22Rv1 (cell line): ENCODE measurements at regions not wholly inside any gene's neighbourhood (a gene's known extent, or its start where the extent isn't known, plus 50 kb on each side); places are given as distances from the start of the nearest gene placed in this dataset.

Source experiments
- CTCF ChIP-seq: fragments of 450-650 bp; IDR thresholded peaks from 2 replicates; pipeline ENCODE4 v1.5.1; 2017; ENCODE audit warnings: mild to moderate bottlenecking
- ZFX ChIP-seq: fragments of 450-650 bp; IDR thresholded peaks from 2 replicates; pipeline ENCODE4 v1.6.1; 2017; ENCODE audit warnings: antibody characterized with exemption, borderline replicate concordance

GRCh38 chr1:118397496-118397859 lies 212.4 kb upstream of the SPAG17 start:
- TF ChIP-seq CTCF (no peak), ZFX (no peak)
